ENCODE measurements at regions not wholly inside any gene's neighbourhood (a gene's known extent, or its start where the extent isn't known, plus 50 kb on each side); places are given as distances from the start of the nearest gene placed in this dataset.

GRCh38 chr6:41460742-41461336 is 85.3 kb upstream of the FOXP4 start:
- Mint-ChIP-seq H3K9me3 (peaks cover 0 to 1% (median 0%) of the 10 kb centered on the region in 7 donors), H3K27me3 (peaks cover 31 to 58% (median 40%) of the 10 kb centered on the region in 3 donors), H3K36me3 (no peaks in the 10 kb centered on the region), H3K4me1 (peaks cover 11 to 17% (median 16%) of the 10 kb centered on the region in 3 donors), H3K27ac (no peak overlapping the region), H3K4me3 (no peak overlapping the region)
- no peak for ATAC-seq (ENCODE audit: low read depth in 2 of 2)
- no peak for DNase-seq

DNA sequence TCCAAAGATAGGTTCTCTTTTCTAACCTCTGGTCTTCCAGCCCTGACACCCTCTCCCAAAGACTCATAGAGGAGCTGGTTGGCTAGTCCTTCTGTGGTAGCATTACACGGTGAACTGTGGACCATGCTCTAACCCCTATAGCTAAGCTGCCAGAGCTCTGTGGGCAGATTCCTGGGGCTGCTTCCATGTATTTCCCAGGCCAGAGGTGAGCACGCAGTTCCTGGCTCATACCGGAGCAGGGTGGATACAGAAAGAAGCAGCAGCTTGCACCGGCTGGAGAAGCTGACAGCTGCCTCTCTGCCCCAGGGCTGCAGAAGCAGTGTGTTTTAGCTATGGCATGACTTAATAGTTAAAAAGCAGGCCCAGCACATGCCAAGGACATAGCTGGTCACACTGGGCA is 84.1 kb upstream of the FOXP4 start:
- Mint-ChIP-seq H3K4me1 (peaks cover 11 to 15% (median 12%) of the 10 kb centered on the region in 3 donors), H3K4me3 (no peak overlapping the region), H3K36me3 (no peaks in the 10 kb centered on the region), H3K9me3 (peaks cover 0 to 1% (median 0%) of the 10 kb centered on the region in 7 donors), H3K27ac (no peak overlapping the region), H3K27me3 (peaks cover 37 to 60% (median 41%) of the 10 kb centered on the region in 3 donors)
- DNase-seq: no peak
- ATAC-seq (ENCODE audit: low read depth in 2 of 2): no peak

DNA sequence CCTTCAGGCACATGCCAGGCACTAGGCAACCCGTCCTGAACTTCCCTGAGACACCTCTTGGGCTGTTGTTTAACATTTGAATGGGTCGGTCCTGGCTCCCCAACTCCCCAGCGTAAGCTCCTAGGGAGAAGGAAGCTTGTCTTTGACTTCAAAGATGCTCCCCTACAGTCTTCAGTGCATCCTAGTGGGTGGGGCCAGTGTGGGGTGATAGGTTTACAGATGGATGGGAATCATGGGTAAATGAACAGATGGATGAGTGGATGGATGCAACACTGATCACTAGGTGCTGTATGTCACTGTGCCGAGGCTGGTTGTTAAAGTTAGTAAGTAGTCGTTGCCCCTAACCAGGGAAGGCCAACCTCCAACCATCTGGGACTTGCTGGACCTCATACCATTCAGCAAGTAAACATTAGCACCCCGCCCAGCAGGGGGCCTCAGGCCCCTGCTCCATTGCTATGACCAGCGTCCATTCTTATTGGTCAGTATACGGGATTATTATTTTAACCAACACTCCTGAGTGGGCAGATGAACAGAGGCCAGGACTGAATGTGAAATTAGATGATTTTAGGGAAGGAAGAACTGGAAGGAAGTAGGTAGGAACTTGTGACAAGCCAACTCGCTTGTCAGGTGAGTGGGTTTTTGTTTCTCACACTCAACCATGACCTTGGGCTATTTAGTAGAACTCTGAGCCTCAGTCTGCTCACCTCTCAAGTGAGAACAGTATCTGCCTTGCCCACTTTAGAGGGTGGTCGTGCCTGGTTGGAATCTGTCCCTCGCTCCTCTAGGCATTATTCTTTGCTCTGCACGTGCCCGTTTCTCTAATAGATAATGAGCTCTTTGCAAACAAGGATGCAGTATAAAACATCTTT is 82.9 kb upstream of the FOXP4 start:
- H3K4me1 Mint-ChIP-seq: peaks cover 11 to 17% (median 14%) of the 10 kb centered on the region in 3 donors
- DNase-seq (peak; percentile 26), ATAC-seq (ENCODE audit: low read depth in 2 of 2) (peak; percentile 52 to 54)
- peak overlapping the region in 4 of 6 donors; percentile 7 to 70 (median 46) for H3K27ac Mint-ChIP-seq
- peaks cover 34 to 65% (median 49%) of the 10 kb centered on the region in 3 donors for H3K27me3 Mint-ChIP-seq
- H3K9me3 Mint-ChIP-seq: peaks cover 0 to 1% (median 0%) of the 10 kb centered on the region in 7 donors
- no peaks in the 10 kb centered on the region for H3K36me3 Mint-ChIP-seq
- no peak overlapping the region for H3K4me3 Mint-ChIP-seq

DNA sequence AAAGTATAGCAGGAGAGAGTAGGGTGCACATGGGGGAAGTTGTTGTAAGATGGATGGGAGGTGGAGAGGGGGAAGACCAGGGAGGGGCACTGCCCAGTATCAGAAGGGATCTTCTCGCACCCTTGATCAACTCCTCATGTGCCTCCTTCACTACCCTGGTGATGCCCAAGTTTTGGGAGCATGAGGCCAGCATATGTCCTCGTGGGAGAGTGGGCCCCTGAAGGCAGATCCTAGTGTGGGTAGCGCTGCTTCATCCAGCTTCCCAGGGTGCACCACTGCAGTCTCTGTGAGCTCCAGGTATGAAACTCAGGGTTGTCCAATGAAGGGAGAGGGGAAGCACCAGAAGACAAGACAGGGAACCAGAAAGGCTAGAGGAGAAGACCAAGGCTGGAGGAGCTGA is 82.2 kb upstream of the FOXP4 start:
- H3K9me3 Mint-ChIP-seq: peaks cover 0 to 1% (median 0%) of the 10 kb centered on the region in 7 donors
- no peak overlapping the region for H3K27ac Mint-ChIP-seq
- peaks cover 11 to 17% (median 14%) of the 10 kb centered on the region in 3 donors for H3K4me1 Mint-ChIP-seq
- peaks cover 39 to 68% (median 51%) of the 10 kb centered on the region in 3 donors for H3K27me3 Mint-ChIP-seq
- ATAC-seq (ENCODE audit: low read depth in 2 of 2) (no peak), DNase-seq (no peak)
- no peaks in the 10 kb centered on the region for H3K36me3 Mint-ChIP-seq
- no peak overlapping the region for H3K4me3 Mint-ChIP-seq

GRCh38 chr6:41464481-41464880 is 81.7 kb upstream of the FOXP4 start:
- peaks cover 41 to 72% (median 56%) of the 10 kb centered on the region in 3 donors for H3K27me3 Mint-ChIP-seq

GRCh38 chr6:41466437-41466990 is 79.7 kb upstream of the FOXP4 start:
- Mint-ChIP-seq H3K27ac (peak overlapping the region in 1 of 6 donors; percentile 9), H3K9me3 (no peaks in the 10 kb centered on the region)
- DNase-seq: no peak

More at GRCh38 chr6:41464481-41464880, 81.7 kb upstream of the FOXP4 start:
- DNase-seq (no peak), ATAC-seq (ENCODE audit: low read depth in 2 of 2) (no peak)
- peaks cover 14 to 17% (median 15%) of the 10 kb centered on the region in 3 donors for H3K4me1 Mint-ChIP-seq
- peak overlapping the region in 2 of 6 donors; percentile 56 to 85 for H3K27ac Mint-ChIP-seq
- no peaks in the 10 kb centered on the region for H3K36me3 Mint-ChIP-seq
- peaks cover 0 to 1% (median 0%) of the 10 kb centered on the region in 7 donors for H3K9me3 Mint-ChIP-seq
- H3K4me3 Mint-ChIP-seq: peak overlapping the region in 1 of 8 donors; percentile 44

GRCh38 chr6:41467061-41467460 is 79.1 kb upstream of the FOXP4 start:
- H3K9me3 Mint-ChIP-seq: no peaks in the 10 kb centered on the region
- no peak overlapping the region for H3K4me3 Mint-ChIP-seq
- ATAC-seq (ENCODE audit: low read depth in 2 of 2) (no peak), DNase-seq (no peak)
- no peak overlapping the region for H3K27ac Mint-ChIP-seq
- H3K36me3 Mint-ChIP-seq: no peaks in the 10 kb centered on the region
- peaks cover 50 to 80% (median 79%) of the 10 kb centered on the region in 3 donors for H3K27me3 Mint-ChIP-seq
- peaks cover 20 to 28% (median 20%) of the 10 kb centered on the region in 3 donors for H3K4me1 Mint-ChIP-seq

More at GRCh38 chr6:41466437-41466990, 79.7 kb upstream of the FOXP4 start:
- peak overlapping the region in 1 of 8 donors; percentile 80 for H3K4me3 Mint-ChIP-seq
- peaks cover 51 to 74% (median 74%) of the 10 kb centered on the region in 3 donors for H3K27me3 Mint-ChIP-seq
- H3K4me1 Mint-ChIP-seq: peaks cover 20 to 28% (median 20%) of the 10 kb centered on the region in 3 donors
- ATAC-seq (ENCODE audit: low read depth in 2 of 2): no peak
- no peaks in the 10 kb centered on the region for H3K36me3 Mint-ChIP-seq

- H3K4me1 Mint-ChIP-seq: peaks cover 20 to 28% (median 20%) of the 10 kb centered on the region in 3 donors
- DNase-seq: no peak
- ATAC-seq (ENCODE audit: low read depth in 2 of 2): no peak
- H3K27ac Mint-ChIP-seq: no peak overlapping the region
- H3K9me3 Mint-ChIP-seq: no peaks in the 10 kb centered on the region
- peaks cover 56 to 87% (median 87%) of the 10 kb centered on the region in 3 donors for H3K27me3 Mint-ChIP-seq
- H3K36me3 Mint-ChIP-seq: no peaks in the 10 kb centered on the region
- H3K4me3 Mint-ChIP-seq: no peak overlapping the region
Measured at GRCh38 chr6:41467627-41468404, 78.4 kb upstream of the FOXP4 start.

GRCh38 chr6:41469156-41470028 is 76.8 kb upstream of the FOXP4 start:
- peak overlapping the region; percentile 66 to 93 (median 78) for H3K4me3 Mint-ChIP-seq
- H3K9me3 Mint-ChIP-seq: no peaks in the 10 kb centered on the region
- peak overlapping the region in 3 of 6 donors; percentile 8 to 95 (median 83) for H3K27ac Mint-ChIP-seq
- ATAC-seq (ENCODE audit: low read depth in 2 of 2): peak in 1 of 2 donors; percentile 8
- peaks cover 49 to 86% (median 82%) of the 10 kb centered on the region in 3 donors for H3K27me3 Mint-ChIP-seq
- H3K36me3 Mint-ChIP-seq: no peaks in the 10 kb centered on the region
- DNase-seq: no peak
- H3K4me1 Mint-ChIP-seq: peaks cover 10 to 15% (median 10%) of the 10 kb centered on the region in 3 donors

GRCh38 chr6:41470029-41470330 is 76.2 kb upstream of the FOXP4 start:
- peak overlapping the region; percentile 66 to 93 (median 78) for H3K4me3 Mint-ChIP-seq
- DNase-seq: no peak
- H3K9me3 Mint-ChIP-seq: no peaks in the 10 kb centered on the region
- peaks cover 10 to 16% (median 10%) of the 10 kb centered on the region in 3 donors for H3K4me1 Mint-ChIP-seq
- H3K27me3 Mint-ChIP-seq: peaks cover 52 to 88% (median 86%) of the 10 kb centered on the region in 3 donors
- H3K36me3 Mint-ChIP-seq: no peaks in the 10 kb centered on the region
- ATAC-seq (ENCODE audit: low read depth in 2 of 2): peak; percentile 66 to 71
- H3K27ac Mint-ChIP-seq: peak overlapping the region in 2 of 6 donors; percentile 8 to 95

DNA sequence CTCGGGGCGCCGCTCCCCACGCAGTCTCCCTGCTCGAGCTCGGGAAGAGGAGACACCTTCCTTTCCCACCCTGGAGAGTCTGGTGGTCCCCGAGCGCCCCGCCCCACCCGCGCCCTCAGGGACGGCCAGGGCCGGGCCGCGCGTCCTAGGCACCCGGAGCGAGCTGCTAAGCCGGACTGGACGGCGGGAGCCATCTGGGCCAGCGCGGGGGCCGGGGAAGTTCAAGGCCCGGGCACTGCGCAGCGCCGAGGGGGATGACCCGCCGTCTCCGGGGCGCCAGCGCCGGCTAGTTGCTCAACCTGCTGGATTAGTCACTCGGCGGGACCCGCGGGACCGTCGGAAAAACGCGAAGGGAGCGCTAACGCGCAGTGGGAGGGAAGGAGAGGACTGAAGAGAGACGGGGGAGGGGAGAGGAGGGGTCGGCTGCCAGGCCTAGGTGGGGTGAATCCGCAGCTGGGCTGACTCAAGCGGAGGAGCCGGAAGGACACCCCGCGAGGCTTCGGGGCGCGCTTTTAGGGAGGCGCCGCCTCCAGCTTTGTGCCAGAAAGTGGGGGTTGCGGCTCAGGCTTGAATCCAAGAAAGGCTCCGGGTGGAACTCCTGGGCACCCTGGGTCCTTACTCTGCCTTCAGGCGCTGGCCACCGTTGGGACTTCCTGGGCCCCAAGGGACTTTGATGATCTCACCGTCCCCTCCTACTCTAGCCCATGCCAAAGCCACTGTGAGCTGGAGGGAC is 75.7 kb upstream of the FOXP4 start:
- Mint-ChIP-seq H3K9me3 (no peaks in the 10 kb centered on the region), H3K27ac (no peak overlapping the region), H3K4me1 (peaks cover 10 to 16% (median 10%) of the 10 kb centered on the region in 3 donors), H3K36me3 (no peaks in the 10 kb centered on the region), H3K4me3 (peak overlapping the region; percentile 66 to 93 (median 78)), H3K27me3 (peaks cover 52 to 88% (median 88%) of the 10 kb centered on the region in 3 donors)
- peak; percentile 16 to 18 for ATAC-seq (ENCODE audit: low read depth in 2 of 2)
- no peak for DNase-seq

All from naive B cell (primary cell).